ENCODE measurements at regions not wholly inside any gene's neighbourhood (a gene's known extent, or its start where the extent isn't known, plus 50 kb on each side); places are given as distances from the start of the nearest gene placed in this dataset.

DNA sequence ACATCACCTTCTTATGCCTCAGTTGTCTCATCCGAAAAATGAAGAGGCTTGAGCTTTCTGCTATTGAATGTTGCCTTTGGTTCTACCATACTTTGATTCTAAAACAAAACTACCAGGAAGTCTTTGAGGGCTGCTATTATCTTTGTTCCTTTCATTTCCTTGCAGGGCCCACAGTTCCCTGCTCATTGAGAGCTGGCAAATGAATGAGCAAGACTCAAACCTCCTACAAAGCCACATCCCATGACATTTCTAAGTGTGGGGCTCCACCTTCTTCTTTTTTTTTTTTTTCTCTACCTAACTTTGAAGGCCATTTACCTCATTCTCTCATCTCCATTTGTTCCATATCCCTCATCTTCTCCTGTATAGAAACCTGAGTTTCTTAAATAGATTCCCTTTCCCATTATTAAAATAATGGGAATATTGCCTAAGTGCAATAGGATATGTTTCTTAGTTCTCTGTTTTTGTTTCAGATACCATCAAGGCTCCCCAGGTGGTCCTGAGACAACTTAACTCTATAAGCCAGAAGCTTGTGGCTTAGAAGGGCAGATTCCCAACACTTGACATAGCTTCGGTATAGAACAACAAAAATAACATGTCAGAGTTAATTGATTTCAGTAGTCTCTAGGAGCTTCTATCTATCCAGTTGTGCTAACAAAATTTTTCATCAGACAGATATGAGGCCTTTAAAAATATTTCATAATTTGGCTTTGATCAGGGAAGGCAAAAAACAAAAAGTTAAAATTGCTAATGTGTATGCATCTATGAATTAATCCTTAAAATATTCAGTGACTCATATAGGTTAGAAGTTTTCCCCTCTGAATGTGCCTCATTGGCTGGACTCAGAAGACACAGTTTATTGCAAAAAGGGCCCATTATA lies 951.6 kb downstream of the TUSC7 start:
- BruUV-seq (replicated peaks): no TSS peak
- Histone ChIP-seq H3K36me3 (ENCODE audit: control insufficient read depth, insufficient read depth, low read length) (no peaks in the 10 kb centered on the region), H3K4me1 (replicated peaks in 1 of 2; ENCODE audit: control insufficient read depth in 2 of 2, insufficient read depth in 2 of 2, low read length in 2 of 2) (no peaks in the 10 kb centered on the region), H3K4me3 (no peak overlapping the region), H3K4me2 (ENCODE audit: insufficient read depth, low read length) (no peak overlapping the region), H2AFZ (ENCODE audit: low read depth, low read length) (no peak overlapping the region), H3K9me1 (ENCODE audit: control insufficient read depth, insufficient read depth, low read length) (no peaks in the 10 kb centered on the region), H4K20me1 (replicated peaks; ENCODE audit: control insufficient read depth, insufficient read depth, low read length) (no peaks in the 10 kb centered on the region), H3K27ac (ENCODE audit: extremely low read depth, low read depth, low read length) (no peak overlapping the region), H3K9ac (ENCODE audit: insufficient read depth in 1 of 2, low read depth in 2 of 2, low read length in 2 of 2) (no peak overlapping the region), H3K9me3 (replicated peaks; ENCODE audit: control insufficient read depth, insufficient read depth, low read depth, low read length) (no peaks in the 10 kb centered on the region), H3K79me2 (ENCODE audit: control insufficient read depth, insufficient read depth, low read length) (no peaks in the 10 kb centered on the region), H3K27me3 (ENCODE audit: control insufficient read depth in 2 of 2, insufficient read depth in 2 of 2, low read length in 2 of 2) (no peaks in the 10 kb centered on the region)
- no peak for ATAC-seq
- no peak for FAIRE-seq
- DNase-seq (ENCODE audit: extremely low read depth in 1 of 4, low spot score in 3 of 4): no peak
- ChIA-PET POLR2A (no interaction called here), CTCF (ENCODE audit: low intra/inter-chr PET ratio) (no interaction called here)
- intact Hi-C loops (cut with micrococcal nuclease) (no loop called here), in situ Hi-C loops (cut with MboI) (no loop called here)
- 0% methylated on average over 1 of the region's 2 CpGs for WGBS (ENCODE audit: insufficient coverage, low coverage, missing lambda C conversion rate)
- TF ChIP-seq USF1 (CRISPR knock-in tag; IDR thresholded peaks at IDR 0.05): no peak
- TF ChIP-seq, protein P1, sequence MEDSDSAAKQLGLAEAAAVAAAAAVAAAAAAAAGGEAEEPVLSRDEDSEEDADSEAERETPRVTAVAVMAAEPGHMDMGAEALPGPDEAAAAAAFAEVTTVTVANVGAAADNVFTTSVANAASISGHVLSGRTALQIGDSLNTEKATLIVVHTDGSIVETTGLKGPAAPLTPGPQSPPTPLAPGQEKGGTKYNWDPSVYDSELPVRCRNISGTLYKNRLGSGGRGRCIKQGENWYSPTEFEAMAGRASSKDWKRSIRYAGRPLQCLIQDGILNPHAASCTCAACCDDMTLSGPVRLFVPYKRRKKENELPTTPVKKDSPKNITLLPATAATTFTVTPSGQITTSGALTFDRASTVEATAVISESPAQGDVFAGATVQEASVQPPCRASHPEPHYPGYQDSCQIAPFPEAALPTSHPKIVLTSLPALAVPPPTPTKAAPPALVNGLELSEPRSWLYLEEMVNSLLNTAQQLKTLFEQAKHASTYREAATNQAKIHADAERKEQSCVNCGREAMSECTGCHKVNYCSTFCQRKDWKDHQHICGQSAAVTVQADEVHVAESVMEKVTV (CRISPR knock-in tag; IDR thresholded peaks at IDR 0.05): no peak
- TF ChIP-seq JUN (IDR thresholded peaks at IDR 0.05; ENCODE audit: borderline replicate concordance, low read depth, low read length): no peak
- no peak for TF ChIP-seq JUN (CRISPR knock-in tag; IDR thresholded peaks at IDR 0.05; ENCODE audit: borderline replicate concordance)
- TF ChIP-seq ZKSCAN1 (IDR thresholded peaks at IDR 0.05; ENCODE audit: low read depth, low read length): no peak
- no peak for TF ChIP-seq MXI1 (IDR thresholded peaks at IDR 0.05; ENCODE audit: low read depth, low read length)
- TF ChIP-seq ZNF764 (CRISPR knock-in tag; IDR thresholded peaks at IDR 0.05; ENCODE audit: low read depth): no peak
- TF ChIP-seq, protein P2, sequence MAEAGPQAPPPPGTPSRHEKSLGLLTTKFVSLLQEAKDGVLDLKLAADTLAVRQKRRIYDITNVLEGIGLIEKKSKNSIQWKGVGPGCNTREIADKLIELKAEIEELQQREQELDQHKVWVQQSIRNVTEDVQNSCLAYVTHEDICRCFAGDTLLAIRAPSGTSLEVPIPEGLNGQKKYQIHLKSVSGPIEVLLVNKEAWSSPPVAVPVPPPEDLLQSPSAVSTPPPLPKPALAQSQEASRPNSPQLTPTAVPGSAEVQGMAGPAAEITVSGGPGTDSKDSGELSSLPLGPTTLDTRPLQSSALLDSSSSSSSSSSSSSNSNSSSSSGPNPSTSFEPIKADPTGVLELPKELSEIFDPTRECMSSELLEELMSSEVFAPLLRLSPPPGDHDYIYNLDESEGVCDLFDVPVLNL (CRISPR knock-in tag; IDR thresholded peaks at IDR 0.05; ENCODE audit: low read depth): no peak
- no peak for TF ChIP-seq BRF2 (IDR thresholded peaks at IDR 0.05; ENCODE audit: borderline replicate concordance, insufficient read depth, insufficient read length)
- no peak for TF ChIP-seq ZMIZ1 (IDR thresholded peaks at IDR 0.05; ENCODE audit: low read depth in 2 of 2, low read length in 2 of 2)
- no peak for TF ChIP-seq MTA1 (IDR thresholded peaks at IDR 0.05; ENCODE audit: borderline replicate concordance)
- TF ChIP-seq CEBPG (CRISPR knock-in tag; IDR thresholded peaks at IDR 0.05): no peak
- no peak for TF ChIP-seq CEBPG (tag; conservative IDR thresholded peaks at IDR 0.05 in 1 of 2, IDR thresholded peaks at IDR 0.05 in 1 of 2)

Data from K562 (cell line).